GM23338 (cell line): ENCODE measurements at regions not wholly inside any gene's neighbourhood (a gene's known extent, or its start where the extent isn't known, plus 50 kb on each side); places are given as distances from the start of the nearest gene placed in this dataset.

Experiments
- ATAC-seq: fragments of 200-7000 bp; cut with Tn5 transposase; 3 replicates; pipeline ENCODE4 v1.9.1; 2020
- DNase-seq: peaks from one replicate; pipeline ENCODE4 v3.0.0-alpha.2; 2015; ENCODE audit warnings: low spot score
- H2AFZ ChIP-seq: fragments of 200-600 bp; sonication (generic); 2 replicates; pipeline ENCODE4 v1.8.0; 2016; ENCODE audit warnings: antibody characterized with exemption, mild to moderate bottlenecking, moderate library complexity
- H3F3A ChIP-seq: fragments of 200-600 bp; sonication (generic); replicated peaks from 2 replicates; pipeline ENCODE4 v1.8.0; 2017; ENCODE audit warnings: antibody characterized with exemption, mixed run types, low read depth
- H3K27ac ChIP-seq: fragments of 200-600 bp; sonication (generic); 2 replicates; pipeline ENCODE4 v1.6.1; 2016; ENCODE audit warnings: low read depth
- H3K27me3 ChIP-seq: fragments of 200-600 bp; sonication (generic); 2 replicates; pipeline ENCODE4 v1.8.0; 2016; ENCODE audit warnings: mild to moderate bottlenecking, mixed run types, moderate library complexity; ENCODE audit not compliant: insufficient read depth
- H3K36me3 ChIP-seq: fragments of 200-600 bp; sonication (generic); 2 replicates; pipeline ENCODE4 v1.8.0; 2016; ENCODE audit warnings: mild to moderate bottlenecking; ENCODE audit not compliant: insufficient read depth
- H3K4me1 ChIP-seq: fragments of 200-600 bp; sonication (generic); 2 replicates; pipeline ENCODE4 v1.8.0; 2016; ENCODE audit warnings: mild to moderate bottlenecking, moderate library complexity; ENCODE audit not compliant: insufficient read depth
- H3K4me2 ChIP-seq: fragments of 200-600 bp; sonication (generic); 2 replicates; pipeline ENCODE4 v1.7.1; 2017; ENCODE audit warnings: mixed run types
- H3K4me3 ChIP-seq: fragments of 200-600 bp; sonication (generic); 2 replicates; pipeline ENCODE4 v1.6.1; 2016; ENCODE audit warnings: mixed run types
- H3K79me2 ChIP-seq: fragments of 200-600 bp; sonication (generic); replicated peaks from 2 replicates; pipeline ENCODE4 v1.8.0; 2017; ENCODE audit warnings: mild to moderate bottlenecking; ENCODE audit not compliant: insufficient read depth
- H3K9me2 ChIP-seq: fragments of 200-600 bp; sonication (generic); 2 replicates; pipeline ENCODE4 v1.8.0; 2017; ENCODE audit not compliant: insufficient read depth
- H4K20me1 ChIP-seq: fragments of 200-600 bp; sonication (generic); replicated peaks from 2 replicates; pipeline ENCODE4 v1.8.0; 2017; ENCODE audit warnings: mild to moderate bottlenecking; ENCODE audit not compliant: insufficient read depth
- H3K27ac Mint-ChIP-seq: 2 replicates; pipeline ENCODE4 v1.8.0; 2020; ENCODE audit warnings: inconsistent platforms, mild to moderate bottlenecking, moderate library complexity, mixed read lengths
- H3K27me3 Mint-ChIP-seq: 3 replicates; pipeline ENCODE4 v1.8.0; 2022; ENCODE audit warnings: low read depth, mild to moderate bottlenecking, moderate library complexity, mixed read lengths, inconsistent platforms; ENCODE audit not compliant: insufficient read depth, poor library complexity
- H3K36me3 Mint-ChIP-seq: 3 replicates; pipeline ENCODE4 v1.8.0; 2021; ENCODE audit warnings: low read depth, mild to moderate bottlenecking, inconsistent platforms, moderate library complexity, mixed read lengths
- H3K4me1 Mint-ChIP-seq: 3 replicates; pipeline ENCODE4 v1.8.0; 2020; ENCODE audit warnings: mild to moderate bottlenecking, inconsistent platforms, mixed read lengths
- H3K4me3 Mint-ChIP-seq: 3 replicates; pipeline ENCODE4 v1.8.0; 2021; ENCODE audit warnings: moderate library complexity, mild to moderate bottlenecking, inconsistent platforms, mixed read lengths
- H3K9me3 Mint-ChIP-seq: 3 replicates; pipeline ENCODE4 v1.8.0; 2020; ENCODE audit warnings: moderate library complexity, mild to moderate bottlenecking, inconsistent platforms, mixed read lengths
- CREB1 ChIP-seq: fragments of 250-450 bp; sonication (Bioruptor Pico); IDR thresholded peaks from 2 replicates; pipeline ENCODE4 v1.5.0; 2020; ENCODE audit warnings: low read depth, mild to moderate bottlenecking, moderate library complexity
- CTCF ChIP-seq, 2 experiments: fragments of 200-600 bp in 1 of 2; sonication (generic) in 1 of 2; conservative IDR thresholded peaks; 2 replicates each; pipeline versions ENCODE4 v1.5.1 to v1.6.1; 2016 to 2017; ENCODE audit warnings: antibody characterized with exemption in 2 of 2, low read depth in 2 of 2, mild to moderate bottlenecking in 2 of 2, moderate library complexity in 1 of 2
- EZH2 ChIP-seq: fragments of 200-600 bp; sonication (generic); IDR thresholded peaks from one replicate; pipeline ENCODE4 v1.8.0; 2017; ENCODE audit warnings: antibody characterized with exemption, mild to moderate bottlenecking, low read depth; ENCODE audit not compliant: unreplicated experiment
- EZH2phosphoT487 ChIP-seq: fragments of 200-600 bp; sonication (generic); IDR thresholded peaks from one replicate; pipeline ENCODE4 v1.8.1; 2018; ENCODE audit warnings: antibody characterized with exemption; ENCODE audit not compliant: unreplicated experiment
- JUNB ChIP-seq: IDR thresholded peaks from one replicate; pipeline ENCODE4 v1.6.1; 2016; ENCODE audit warnings: antibody characterized with exemption; ENCODE audit not compliant: unreplicated experiment
- NANOG ChIP-seq: IDR thresholded peaks from 2 replicates; pipeline ENCODE4 v1.6.1; 2016; ENCODE audit warnings: antibody characterized with exemption, borderline replicate concordance
- POLR2AphosphoS5 ChIP-seq: IDR thresholded peaks from 2 replicates; pipeline ENCODE4 v1.6.1; 2016; ENCODE audit warnings: antibody characterized with exemption, low read depth
- STAT1 ChIP-seq: IDR thresholded peaks from one replicate; pipeline ENCODE4 v1.6.1; 2016; ENCODE audit warnings: antibody characterized with exemption; ENCODE audit not compliant: unreplicated experiment
- ZNF114 ChIP-seq: fragments of 250-450 bp; sonication (Bioruptor Pico); IDR thresholded peaks from 2 replicates; pipeline ENCODE4 v1.5.0; 2020; ENCODE audit warnings: mild to moderate bottlenecking, moderate library complexity
- ZNF331 ChIP-seq: fragments of 250-450 bp; sonication (Bioruptor Pico); IDR thresholded peaks from 2 replicates; pipeline ENCODE4 v1.5.0; 2020; ENCODE audit warnings: low read depth, mild to moderate bottlenecking, moderate library complexity
- TF ChIP-seq, protein P1 (sequence below): fragments of 250-450 bp; sonication (Bioruptor Pico); IDR thresholded peaks from 2 replicates; pipeline ENCODE4 v1.5.0; 2020; ENCODE audit warnings: mild to moderate bottlenecking, moderate library complexity
- TF ChIP-seq, protein P2 (sequence below): IDR thresholded peaks from 2 replicates; pipeline ENCODE4 v1.6.1; 2016; ENCODE audit warnings: antibody characterized with exemption
- TF ChIP-seq, protein P3 (sequence below): IDR thresholded peaks from one replicate; pipeline ENCODE4 v1.6.1; 2018; ENCODE audit warnings: antibody characterized with exemption; ENCODE audit not compliant: unreplicated experiment

DNA sequence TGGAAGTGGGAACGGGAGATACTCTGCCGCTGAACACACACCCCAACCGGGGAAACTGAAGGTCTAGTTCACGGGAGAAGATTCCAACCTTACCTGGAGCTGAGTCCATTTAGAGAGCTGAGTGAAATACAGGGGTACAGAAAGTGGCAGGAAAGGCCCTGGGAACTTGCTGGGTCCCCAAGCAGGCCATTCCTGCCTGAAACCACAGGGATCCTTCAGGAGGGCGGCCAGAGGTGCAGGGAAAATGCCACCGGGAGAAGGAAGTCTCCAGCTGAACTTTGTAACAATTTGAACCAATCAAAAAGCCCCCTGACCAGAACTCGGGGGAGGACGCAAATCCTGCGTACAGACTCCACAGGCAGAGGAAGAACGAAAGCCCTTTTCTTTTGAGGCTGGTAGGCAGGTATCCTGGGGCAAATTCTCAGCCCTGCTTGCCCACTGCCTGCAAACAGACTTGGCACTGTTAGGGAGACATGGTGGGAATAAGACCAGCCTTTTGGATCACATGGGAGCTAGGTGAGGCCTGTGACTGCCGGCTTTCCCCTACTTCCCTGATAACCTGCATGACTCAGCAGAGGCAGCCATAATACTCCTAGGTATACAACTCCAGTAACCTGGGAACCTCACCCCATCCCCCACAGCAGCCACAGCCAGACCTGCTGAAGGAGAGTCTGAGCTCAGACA lies 170.9 kb downstream of the SEC23A start:
- no peak for ATAC-seq

More for the DNA sequence above, 170.9 kb downstream of the SEC23A start:
- H4K20me1 ChIP-seq = no peaks in the 10 kb centered on the region
- H3K4me1 ChIP-seq = 0 out of 2 replicates have a peak, but pooled peaks cover 4% of the 10 kb centered on the region
- Mint-ChIP-seq H3K36me3 (no peaks in the 10 kb centered on the region), H3K27me3 (no peaks in the 10 kb centered on the region), H3K9me3 (no peaks in the 10 kb centered on the region; the same call in 1 of the 3 replicates), H3K4me1 (peaks cover 12% of the 10 kb centered on the region), H3K27ac (peak overlapping the region; percentile 92), H3K4me3 (no peak overlapping the region)
- H3K9me2 ChIP-seq = peaks cover 11% of the 10 kb centered on the region
- H3K36me3 ChIP-seq = no peaks in the 10 kb centered on the region
- no peak overlapping the region for H3K4me3 ChIP-seq
- peak overlapping the region; percentile 96 for H2AFZ ChIP-seq
- H3K27ac ChIP-seq = no peak overlapping the region
- no peaks in the 10 kb centered on the region for H3F3A ChIP-seq
- no peaks in the 10 kb centered on the region for H3K79me2 ChIP-seq
- H3K4me2 ChIP-seq = no peak overlapping the region
- H3K27me3 ChIP-seq = no peaks in the 10 kb centered on the region
- peak; percentile 21 for DNase-seq
- no peak for TF ChIP-seq POLR2AphosphoS5
- no peak for TF ChIP-seq ZNF331 (CRISPR knock-in tag)
- TF ChIP-seq, protein P1, sequence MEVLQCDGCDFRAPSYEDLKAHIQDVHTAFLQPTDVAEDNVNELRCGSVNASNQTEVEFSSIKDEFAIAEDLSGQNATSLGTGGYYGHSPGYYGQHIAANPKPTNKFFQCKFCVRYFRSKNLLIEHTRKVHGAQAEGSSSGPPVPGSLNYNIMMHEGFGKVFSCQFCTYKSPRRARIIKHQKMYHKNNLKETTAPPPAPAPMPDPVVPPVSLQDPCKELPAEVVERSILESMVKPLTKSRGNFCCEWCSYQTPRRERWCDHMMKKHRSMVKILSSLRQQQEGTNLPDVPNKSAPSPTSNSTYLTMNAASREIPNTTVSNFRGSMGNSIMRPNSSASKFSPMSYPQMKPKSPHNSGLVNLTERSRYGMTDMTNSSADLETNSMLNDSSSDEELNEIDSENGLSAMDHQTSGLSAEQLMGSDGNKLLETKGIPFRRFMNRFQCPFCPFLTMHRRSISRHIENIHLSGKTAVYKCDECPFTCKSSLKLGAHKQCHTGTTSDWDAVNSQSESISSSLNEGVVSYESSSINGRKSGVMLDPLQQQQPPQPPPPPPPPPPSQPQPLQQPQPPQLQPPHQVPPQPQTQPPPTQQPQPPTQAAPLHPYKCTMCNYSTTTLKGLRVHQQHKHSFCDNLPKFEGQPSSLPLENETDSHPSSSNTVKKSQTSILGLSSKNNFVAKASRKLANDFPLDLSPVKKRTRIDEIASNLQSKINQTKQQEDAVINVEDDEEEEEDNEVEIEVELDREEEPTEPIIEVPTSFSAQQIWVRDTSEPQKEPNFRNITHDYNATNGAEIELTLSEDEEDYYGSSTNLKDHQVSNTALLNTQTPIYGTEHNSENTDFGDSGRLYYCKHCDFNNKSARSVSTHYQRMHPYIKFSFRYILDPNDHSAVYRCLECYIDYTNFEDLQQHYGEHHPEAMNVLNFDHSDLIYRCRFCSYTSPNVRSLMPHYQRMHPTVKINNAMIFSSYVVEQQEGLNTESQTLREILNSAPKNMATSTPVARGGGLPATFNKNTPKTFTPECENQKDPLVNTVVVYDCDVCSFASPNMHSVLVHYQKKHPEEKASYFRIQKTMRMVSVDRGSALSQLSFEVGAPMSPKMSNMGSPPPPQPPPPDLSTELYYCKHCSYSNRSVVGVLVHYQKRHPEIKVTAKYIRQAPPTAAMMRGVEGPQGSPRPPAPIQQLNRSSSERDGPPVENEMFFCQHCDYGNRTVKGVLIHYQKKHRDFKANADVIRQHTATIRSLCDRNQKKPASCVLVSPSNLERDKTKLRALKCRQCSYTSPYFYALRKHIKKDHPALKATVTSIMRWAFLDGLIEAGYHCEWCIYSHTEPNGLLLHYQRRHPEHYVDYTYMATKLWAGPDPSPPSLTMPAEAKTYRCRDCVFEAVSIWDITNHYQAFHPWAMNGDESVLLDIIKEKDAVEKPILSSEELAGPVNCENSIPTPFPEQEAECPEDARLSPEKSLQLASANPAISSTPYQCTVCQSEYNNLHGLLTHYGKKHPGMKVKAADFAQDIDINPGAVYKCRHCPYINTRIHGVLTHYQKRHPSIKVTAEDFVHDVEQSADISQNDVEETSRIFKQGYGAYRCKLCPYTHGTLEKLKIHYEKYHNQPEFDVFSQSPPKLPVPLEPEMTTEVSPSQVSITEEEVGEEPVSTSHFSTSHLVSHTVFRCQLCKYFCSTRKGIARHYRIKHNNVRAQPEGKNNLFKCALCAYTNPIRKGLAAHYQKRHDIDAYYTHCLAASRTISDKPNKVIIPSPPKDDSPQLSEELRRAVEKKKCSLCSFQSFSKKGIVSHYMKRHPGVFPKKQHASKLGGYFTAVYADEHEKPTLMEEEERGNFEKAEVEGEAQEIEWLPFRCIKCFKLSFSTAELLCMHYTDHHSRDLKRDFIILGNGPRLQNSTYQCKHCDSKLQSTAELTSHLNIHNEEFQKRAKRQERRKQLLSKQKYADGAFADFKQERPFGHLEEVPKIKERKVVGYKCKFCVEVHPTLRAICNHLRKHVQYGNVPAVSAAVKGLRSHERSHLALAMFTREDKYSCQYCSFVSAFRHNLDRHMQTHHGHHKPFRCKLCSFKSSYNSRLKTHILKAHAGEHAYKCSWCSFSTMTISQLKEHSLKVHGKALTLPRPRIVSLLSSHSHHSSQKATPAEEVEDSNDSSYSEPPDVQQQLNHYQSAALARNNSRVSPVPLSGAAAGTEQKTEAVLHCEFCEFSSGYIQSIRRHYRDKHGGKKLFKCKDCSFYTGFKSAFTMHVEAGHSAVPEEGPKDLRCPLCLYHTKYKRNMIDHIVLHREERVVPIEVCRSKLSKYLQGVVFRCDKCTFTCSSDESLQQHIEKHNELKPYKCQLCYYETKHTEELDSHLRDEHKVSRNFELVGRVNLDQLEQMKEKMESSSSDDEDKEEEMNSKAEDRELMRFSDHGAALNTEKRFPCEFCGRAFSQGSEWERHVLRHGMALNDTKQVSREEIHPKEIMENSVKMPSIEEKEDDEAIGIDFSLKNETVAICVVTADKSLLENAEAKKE = no peak
- no peak for TF ChIP-seq NANOG
- no peak for TF ChIP-seq CREB1
- no peak for TF ChIP-seq EZH2phosphoT487
- TF ChIP-seq STAT1 = no peak
- no peak for TF ChIP-seq ZNF114 (CRISPR knock-in tag)
- no peak for TF ChIP-seq EZH2
- TF ChIP-seq, protein P2, sequence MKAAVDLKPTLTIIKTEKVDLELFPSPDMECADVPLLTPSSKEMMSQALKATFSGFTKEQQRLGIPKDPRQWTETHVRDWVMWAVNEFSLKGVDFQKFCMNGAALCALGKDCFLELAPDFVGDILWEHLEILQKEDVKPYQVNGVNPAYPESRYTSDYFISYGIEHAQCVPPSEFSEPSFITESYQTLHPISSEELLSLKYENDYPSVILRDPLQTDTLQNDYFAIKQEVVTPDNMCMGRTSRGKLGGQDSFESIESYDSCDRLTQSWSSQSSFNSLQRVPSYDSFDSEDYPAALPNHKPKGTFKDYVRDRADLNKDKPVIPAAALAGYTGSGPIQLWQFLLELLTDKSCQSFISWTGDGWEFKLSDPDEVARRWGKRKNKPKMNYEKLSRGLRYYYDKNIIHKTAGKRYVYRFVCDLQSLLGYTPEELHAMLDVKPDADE = no peak
- TF ChIP-seq JUNB = no peak
- TF ChIP-seq, protein P3, sequence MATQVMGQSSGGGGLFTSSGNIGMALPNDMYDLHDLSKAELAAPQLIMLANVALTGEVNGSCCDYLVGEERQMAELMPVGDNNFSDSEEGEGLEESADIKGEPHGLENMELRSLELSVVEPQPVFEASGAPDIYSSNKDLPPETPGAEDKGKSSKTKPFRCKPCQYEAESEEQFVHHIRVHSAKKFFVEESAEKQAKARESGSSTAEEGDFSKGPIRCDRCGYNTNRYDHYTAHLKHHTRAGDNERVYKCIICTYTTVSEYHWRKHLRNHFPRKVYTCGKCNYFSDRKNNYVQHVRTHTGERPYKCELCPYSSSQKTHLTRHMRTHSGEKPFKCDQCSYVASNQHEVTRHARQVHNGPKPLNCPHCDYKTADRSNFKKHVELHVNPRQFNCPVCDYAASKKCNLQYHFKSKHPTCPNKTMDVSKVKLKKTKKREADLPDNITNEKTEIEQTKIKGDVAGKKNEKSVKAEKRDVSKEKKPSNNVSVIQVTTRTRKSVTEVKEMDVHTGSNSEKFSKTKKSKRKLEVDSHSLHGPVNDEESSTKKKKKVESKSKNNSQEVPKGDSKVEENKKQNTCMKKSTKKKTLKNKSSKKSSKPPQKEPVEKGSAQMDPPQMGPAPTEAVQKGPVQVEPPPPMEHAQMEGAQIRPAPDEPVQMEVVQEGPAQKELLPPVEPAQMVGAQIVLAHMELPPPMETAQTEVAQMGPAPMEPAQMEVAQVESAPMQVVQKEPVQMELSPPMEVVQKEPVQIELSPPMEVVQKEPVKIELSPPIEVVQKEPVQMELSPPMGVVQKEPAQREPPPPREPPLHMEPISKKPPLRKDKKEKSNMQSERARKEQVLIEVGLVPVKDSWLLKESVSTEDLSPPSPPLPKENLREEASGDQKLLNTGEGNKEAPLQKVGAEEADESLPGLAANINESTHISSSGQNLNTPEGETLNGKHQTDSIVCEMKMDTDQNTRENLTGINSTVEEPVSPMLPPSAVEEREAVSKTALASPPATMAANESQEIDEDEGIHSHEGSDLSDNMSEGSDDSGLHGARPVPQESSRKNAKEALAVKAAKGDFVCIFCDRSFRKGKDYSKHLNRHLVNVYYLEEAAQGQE = no peak
- TF ChIP-seq CTCF (conservative IDR thresholded peaks at IDR 0.05; ENCODE audit: low read depth in 2 of 2) = no peak
